Tibial nerve (tissue), 4 donors: ENCODE measurements at regions not wholly inside any gene's neighbourhood (a gene's known extent, or its start where the extent isn't known, plus 50 kb on each side); places are given as distances from the start of the nearest gene placed in this dataset.

Experiments
- EP300 ChIP-seq, 2 donors: sonication (generic); formaldehyde crosslinking; IDR thresholded peaks; one replicate each; pipeline ENCODE4 v1.6.1; 2017; ENCODE audit warnings: antibody characterized with exemption in 2 of 2, mild to moderate bottlenecking in 1 of 2
- POLR2A ChIP-seq, 2 donors: fragments of 450-650 bp; IDR thresholded peaks; one replicate each; pipeline ENCODE4 v1.6.1; 2017; ENCODE audit warnings: antibody characterized with exemption in 2 of 2, mild to moderate bottlenecking in 2 of 2, moderate library complexity in 2 of 2
- TF ChIP-seq, protein P1 (sequence below), 5 experiments: fragments of 200-600 bp in 3 of 5; fragments of 450-650 bp in 2 of 5; sonication (generic) in 3 of 5; IDR thresholded peaks; one replicate each; pipeline ENCODE4 v1.5.1; 2016 to 2019; ENCODE audit warnings: antibody characterized with exemption in 5 of 5, mild to moderate bottlenecking in 3 of 5, moderate library complexity in 2 of 5

GRCh38 chr2:217207699-217208010, 347.8 kb upstream of the TNP1 start:
- TF ChIP-seq, protein P1, sequence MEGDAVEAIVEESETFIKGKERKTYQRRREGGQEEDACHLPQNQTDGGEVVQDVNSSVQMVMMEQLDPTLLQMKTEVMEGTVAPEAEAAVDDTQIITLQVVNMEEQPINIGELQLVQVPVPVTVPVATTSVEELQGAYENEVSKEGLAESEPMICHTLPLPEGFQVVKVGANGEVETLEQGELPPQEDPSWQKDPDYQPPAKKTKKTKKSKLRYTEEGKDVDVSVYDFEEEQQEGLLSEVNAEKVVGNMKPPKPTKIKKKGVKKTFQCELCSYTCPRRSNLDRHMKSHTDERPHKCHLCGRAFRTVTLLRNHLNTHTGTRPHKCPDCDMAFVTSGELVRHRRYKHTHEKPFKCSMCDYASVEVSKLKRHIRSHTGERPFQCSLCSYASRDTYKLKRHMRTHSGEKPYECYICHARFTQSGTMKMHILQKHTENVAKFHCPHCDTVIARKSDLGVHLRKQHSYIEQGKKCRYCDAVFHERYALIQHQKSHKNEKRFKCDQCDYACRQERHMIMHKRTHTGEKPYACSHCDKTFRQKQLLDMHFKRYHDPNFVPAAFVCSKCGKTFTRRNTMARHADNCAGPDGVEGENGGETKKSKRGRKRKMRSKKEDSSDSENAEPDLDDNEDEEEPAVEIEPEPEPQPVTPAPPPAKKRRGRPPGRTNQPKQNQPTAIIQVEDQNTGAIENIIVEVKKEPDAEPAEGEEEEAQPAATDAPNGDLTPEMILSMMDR (IDR thresholded peaks at IDR 0.05) = no peak
- no peak for TF ChIP-seq POLR2A (IDR thresholded peaks at IDR 0.05)
- no peak for TF ChIP-seq EP300 (IDR thresholded peaks at IDR 0.05)
